A673 (cell line): ENCODE measurements at regions not wholly inside any gene's neighbourhood (a gene's known extent, or its start where the extent isn't known, plus 50 kb on each side); places are given as distances from the start of the nearest gene placed in this dataset.

Experiments
- EZH2 ChIP-seq: fragments of 200-600 bp; sonication (generic); IDR thresholded peaks from 2 replicates; pipeline ENCODE4 v1.6.1; 2017; ENCODE audit warnings: borderline replicate concordance, low read depth, mild to moderate bottlenecking, mixed read lengths, antibody characterized with exemption, low read length; ENCODE audit not compliant: poor library complexity, severe bottlenecking
- TF ChIP-seq, protein P1 (sequence below): fragments of 300-800, 200-600 bp; sonication (generic); conservative IDR thresholded peaks from 2 replicates; pipeline ENCODE4 v1.5.1; 2017; ENCODE audit warnings: low read depth, mild to moderate bottlenecking, antibody characterized with exemption, low read length, moderate library complexity, mixed read lengths

DNA sequence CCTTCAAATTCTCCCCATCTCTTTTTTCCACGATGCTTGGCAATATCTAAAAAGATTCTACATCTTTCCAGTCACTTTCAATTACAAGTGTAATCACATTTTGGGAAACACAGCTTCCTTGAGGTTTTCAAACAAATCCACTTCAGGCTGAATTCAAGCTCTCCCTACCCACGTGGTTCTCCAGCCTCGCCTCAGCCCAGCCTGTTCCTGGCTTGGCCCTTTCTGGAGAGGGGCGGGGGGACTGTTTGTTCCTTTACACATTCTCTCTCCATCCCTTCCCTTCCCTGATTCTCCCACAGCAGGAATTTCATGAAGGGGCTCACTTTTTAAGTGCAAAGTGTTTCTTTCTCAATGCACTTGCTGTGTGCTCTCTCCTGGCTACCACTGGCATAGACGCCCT, 226.3 kb upstream of the SOX11 start:
- TF ChIP-seq EZH2, result no peak
- TF ChIP-seq, protein P1, sequence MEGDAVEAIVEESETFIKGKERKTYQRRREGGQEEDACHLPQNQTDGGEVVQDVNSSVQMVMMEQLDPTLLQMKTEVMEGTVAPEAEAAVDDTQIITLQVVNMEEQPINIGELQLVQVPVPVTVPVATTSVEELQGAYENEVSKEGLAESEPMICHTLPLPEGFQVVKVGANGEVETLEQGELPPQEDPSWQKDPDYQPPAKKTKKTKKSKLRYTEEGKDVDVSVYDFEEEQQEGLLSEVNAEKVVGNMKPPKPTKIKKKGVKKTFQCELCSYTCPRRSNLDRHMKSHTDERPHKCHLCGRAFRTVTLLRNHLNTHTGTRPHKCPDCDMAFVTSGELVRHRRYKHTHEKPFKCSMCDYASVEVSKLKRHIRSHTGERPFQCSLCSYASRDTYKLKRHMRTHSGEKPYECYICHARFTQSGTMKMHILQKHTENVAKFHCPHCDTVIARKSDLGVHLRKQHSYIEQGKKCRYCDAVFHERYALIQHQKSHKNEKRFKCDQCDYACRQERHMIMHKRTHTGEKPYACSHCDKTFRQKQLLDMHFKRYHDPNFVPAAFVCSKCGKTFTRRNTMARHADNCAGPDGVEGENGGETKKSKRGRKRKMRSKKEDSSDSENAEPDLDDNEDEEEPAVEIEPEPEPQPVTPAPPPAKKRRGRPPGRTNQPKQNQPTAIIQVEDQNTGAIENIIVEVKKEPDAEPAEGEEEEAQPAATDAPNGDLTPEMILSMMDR, result no peak
